ENCODE measurements at regions not wholly inside any gene's neighbourhood (a gene's known extent, or its start where the extent isn't known, plus 50 kb on each side); places are given as distances from the start of the nearest gene placed in this dataset.
A peak's percentile ranks its signal among the peaks of the same experiment; 100 is the strongest.

DNA sequence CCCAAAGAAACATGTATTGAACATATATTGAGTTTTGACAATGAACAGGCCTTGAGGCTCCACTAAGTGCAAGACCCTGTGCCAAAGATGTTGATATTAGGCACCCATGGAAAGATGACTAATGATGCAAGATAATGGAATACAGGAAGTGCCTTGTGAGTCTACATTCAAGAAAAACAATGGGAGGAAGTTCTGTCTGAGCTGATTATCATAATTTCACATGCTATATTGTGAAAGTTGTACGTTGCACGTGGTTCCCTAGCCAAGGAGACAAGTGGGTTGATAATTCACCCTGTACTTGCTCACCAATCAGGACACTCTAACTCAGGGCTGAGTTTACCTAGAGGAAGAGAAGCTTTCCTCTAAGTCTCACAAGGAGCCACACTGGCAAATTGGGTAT, 186.9 kb upstream of the STAC start:
- DNase-seq = no peak

DNA sequence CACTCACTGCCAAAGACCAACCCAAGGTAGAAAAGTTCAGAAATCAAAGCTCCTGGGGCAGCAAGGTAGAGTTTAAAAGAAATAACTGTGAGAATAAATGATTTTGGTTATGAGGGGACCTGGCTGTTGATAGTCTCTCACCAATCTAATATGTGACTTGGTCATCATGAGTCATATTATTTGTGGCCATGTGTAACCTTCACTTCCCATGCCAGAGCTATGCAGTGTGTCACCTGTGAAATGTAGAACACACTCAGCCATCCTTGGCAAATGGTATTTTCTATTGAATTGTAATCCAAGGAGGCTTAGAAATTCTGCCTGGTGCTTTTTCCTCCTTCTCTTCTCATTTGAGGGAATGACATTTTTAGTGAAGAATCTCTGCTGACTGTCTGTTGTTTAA, 184.2 kb upstream of the STAC start:
- DNase-seq = no peak

DNA sequence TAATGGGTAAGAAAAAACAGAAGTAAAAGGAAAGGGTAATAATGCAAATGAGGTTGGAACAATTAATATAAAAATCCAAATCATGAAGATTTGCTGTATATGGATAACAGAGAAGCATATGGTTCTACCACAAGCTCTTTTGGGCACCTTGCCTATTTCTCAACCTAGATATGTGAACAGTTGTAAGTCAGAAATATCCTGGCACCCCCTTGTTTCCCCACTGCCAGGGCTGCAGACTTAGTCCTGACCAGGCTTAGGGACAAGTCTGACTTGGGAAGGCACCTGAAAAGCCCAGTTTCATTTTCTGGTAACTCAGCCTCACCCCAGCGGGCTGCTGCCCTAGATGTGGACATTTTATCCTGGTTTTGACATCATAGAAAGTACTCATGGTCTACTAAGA, 183.2 kb upstream of the STAC start:
- no peak for DNase-seq

DNA sequence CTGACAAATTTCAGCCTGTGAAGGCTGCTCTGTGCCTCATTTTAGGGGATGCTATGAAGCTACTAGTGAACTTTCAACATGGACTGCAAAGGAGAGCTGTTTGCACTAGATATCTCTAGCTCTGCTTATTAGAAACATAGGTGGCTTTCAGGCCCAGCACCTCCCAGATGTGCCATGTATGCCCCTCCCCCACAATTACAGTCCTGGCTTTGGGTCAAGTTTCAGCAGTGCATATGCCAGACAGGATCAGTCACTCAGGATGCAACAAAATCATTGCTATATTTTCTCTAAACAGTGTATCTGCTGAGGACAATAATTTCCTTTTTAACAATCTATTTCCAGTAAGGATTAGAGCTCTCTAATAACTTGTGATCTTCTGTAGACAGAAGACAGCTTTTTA, 178.8 kb upstream of the STAC start:
- DNase-seq = no peak

DNA sequence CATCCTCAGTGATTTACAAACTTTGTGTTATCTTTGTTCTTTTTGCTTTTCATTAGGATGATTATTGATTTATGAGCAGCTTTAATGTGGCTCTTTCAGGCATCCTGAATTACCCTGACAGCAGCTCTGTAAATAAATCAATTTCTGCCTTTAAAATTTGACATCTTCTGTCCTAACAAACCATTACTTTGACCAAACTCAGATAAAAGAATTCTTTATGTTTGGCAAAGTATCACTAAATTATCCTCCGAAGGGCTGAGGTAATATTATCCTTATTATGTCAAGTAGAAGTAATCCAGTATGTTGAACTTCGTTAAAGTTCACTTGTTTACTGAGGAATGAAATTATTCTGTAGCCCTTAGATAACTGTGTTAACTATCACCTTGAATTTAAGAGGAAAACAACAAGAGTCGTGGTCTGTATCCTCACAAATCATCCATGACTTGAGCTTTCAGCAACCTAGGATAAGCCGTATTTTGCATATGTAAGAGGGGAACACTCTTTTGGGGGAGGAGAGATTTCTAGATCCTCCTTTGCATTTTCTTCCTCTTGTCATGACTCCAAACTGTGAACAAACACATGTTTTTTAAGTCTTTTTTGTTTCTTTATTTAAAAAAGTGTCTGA, 173.2 kb upstream of the STAC start:
- no peak for DNase-seq

DNA sequence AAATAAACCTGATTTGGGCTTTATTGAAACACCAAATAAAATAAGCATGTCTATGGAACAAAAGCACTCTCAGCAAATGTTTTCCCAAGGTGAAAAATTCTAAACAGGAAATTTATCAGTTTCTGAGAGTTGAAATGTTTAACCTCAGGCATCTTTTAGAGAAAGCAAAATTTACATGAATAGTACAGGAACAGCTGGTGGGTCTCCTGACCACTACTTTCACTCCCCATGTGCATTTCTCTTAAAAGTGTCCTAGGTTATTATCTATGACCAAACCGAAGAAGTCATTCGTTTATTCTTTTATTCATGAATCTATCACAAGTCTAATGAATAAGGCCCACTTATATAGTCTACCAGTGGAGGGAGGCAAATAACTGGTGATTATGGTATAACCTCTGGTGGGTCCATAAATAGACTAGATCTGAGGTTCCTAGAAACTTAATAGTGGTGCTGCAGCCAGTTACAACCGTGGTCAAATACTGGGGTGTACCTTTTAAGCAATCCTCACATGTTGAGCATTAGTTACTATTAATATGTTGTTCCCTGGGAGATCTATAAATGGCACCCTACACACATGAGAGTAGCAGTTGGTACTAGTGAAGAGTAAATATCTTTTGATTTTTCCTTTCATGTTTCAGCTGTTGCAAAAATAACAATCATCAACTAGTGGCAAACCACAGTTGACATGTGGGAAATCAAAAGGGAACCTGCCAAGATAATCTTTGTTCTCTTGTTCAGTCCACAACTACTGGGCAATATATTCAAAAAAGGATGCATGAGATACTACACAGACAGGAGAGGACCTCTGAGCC, 169.3 kb upstream of the STAC start:
- peak; percentile 58 for DNase-seq

DNA sequence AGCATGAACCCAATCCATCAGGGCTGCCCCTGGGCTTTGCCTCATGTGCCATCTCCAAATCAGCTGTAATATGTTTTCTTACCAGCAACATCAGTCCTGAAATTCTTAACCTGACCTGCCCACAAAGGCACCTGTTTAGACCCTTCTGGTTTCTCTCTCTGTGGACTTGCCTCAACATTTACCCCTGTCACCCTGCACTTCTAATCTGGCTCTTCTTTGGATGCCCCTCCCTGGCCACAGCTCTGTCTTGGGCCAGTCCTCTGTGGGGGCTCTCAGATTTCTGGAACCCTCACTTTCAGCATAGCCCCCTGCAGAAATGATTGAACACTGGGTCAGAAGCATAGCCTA, 168.7 kb upstream of the STAC start:
- DNase-seq = no peak

DNA sequence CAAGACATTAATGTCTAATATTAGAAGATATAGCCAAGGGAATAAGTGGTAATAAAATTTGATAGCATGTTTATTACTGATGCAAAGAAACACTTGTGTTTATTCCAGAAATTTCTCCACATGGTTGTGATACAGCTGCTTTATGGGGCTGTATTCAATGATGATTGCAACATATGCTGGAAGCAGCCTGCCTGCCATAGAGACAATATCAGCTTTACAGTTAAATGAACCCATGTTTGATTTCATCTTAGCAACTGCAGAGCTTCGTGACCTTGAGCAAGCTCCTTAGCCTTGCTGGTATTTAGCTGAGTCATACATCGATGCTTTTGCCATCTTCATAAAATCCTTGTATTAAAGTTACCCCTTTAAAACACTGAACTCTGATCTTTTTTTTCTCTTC, 168.1 kb upstream of the STAC start:
- no peak for DNase-seq

DNA sequence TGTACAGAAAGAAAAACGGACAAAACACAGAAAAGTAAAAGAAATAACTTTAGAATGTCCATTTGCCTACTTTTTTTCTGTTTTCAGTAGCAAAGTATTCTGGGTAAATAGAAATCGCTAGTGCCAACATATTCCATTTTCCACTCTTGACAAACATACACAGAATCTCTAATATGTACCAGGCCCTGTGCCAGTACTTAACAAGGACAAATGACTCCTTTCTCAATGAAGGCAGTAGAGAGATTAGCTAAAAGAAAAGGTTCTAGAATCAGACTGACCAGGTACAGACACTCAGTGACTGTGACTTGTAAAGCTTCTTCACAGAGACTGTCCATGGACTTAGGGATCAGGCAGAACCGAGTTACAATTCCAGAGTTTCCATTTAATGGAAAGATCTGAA, 165.8 kb upstream of the STAC start:
- no peak for DNase-seq

DNA sequence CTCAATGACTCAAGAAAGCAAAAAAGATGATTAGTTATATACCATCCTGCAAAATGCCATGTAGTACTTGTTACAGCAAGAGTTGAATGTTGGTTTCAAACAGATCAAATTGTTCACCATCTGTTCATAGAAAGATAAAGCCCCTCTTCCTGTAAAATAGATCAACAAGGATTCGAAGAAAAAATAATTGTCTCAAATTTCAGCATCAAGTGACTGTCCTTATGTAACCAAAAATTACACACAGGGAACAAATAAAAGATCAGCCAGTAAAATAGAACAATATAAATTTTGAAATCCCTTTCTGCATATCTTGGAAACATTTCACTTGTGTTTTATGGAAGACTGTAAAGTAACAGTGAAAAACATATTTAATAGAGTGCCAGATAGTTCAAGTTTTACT, 165.1 kb upstream of the STAC start:
- peak; percentile 12 for DNase-seq

DNA sequence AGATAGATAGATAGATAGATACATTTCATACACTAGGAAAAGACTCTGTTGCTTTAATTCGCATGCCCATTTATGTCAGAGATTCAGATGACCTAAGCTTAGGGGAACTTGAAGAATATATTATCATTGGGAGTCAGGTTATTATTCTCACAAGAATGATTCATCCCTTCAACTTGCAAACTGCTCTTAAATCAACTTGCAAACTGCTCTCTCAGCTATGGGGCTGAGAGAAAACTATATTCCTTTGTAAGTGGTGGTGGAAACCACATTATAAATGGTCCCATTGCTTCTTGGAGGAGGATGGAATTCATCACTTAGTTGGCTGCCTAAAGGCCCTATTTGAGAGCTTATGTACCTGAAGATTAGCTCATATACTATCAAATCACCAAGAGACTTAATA, 160.9 kb upstream of the STAC start:
- no peak for DNase-seq

DNA sequence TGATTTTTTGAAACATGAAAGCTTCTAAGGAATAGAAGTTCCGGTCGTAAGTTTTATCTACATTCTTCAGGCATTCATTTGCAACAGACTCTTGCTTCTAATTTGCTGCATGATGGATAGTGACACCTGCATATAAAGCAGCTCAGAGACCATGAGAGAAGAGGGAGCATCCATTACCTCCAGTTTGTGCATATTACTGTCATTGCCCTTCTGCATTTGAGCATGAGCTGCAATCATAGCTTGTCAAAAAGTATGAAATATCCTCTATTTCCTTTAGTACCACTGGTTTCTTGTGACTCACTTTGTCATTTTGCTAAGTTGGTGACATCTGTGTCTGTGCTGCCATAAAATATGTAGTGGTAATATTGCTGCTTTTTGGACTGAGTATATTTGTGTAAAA, 160.1 kb upstream of the STAC start:
- no peak for DNase-seq

DNA sequence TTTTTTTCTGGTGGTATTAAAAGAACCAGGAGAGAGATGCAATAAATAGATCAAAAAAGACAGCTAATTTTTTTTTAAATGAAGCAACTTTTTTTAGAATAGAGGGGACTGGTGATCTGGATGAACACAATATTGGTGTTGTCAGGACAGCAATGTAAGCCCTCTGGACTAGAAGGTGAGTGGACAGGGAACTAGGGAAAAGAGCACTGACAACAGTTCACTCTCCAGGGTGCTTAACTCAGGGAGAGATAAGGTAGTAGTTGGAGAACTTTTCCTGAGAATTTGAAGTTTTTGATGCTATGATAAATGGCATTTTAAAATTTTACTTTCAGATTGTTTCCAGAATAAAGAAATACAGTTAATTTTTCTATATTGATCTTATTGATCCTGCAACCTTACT, 158.3 kb upstream of the STAC start:
- no peak for DNase-seq

DNA sequence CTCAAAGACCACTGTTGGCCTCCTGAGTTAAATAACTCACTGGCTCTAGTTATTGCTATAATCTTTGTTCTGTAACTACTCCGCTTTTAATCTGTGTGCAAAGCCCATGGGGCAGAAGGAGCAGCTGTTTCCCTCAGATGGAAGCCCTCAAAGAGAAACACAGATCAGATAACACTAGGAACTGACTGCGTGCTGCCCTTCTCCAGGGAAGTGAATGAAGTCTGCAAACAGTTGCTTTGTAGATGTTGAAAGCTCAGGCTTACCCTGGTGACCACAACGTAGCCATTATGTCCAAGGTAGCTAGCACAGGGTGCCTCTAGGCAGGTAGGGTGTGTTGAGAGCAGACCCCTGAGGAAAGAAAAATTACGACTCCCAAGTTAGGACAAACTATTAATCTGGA, 152.3 kb upstream of the STAC start:
- peak; percentile 93 for DNase-seq

DNA sequence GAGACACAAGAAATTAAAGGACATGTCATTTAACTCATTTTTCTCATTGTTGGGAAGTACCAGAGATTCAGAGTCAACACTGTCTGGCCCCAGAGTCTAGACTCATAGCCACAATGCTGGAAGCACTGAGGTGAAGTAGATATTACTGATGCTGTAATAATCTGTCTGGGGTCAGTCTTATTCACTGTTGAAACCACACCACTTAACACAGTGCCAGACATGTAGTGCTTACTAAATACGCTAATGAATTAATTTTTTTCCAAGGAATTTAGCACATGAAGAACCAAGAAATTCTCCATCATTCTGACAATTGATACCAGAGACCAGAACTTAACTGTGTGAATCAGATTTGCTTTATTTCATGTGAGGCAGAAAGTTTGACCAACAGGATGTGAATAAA, 150.8 kb upstream of the STAC start:
- no peak for DNase-seq

DNA sequence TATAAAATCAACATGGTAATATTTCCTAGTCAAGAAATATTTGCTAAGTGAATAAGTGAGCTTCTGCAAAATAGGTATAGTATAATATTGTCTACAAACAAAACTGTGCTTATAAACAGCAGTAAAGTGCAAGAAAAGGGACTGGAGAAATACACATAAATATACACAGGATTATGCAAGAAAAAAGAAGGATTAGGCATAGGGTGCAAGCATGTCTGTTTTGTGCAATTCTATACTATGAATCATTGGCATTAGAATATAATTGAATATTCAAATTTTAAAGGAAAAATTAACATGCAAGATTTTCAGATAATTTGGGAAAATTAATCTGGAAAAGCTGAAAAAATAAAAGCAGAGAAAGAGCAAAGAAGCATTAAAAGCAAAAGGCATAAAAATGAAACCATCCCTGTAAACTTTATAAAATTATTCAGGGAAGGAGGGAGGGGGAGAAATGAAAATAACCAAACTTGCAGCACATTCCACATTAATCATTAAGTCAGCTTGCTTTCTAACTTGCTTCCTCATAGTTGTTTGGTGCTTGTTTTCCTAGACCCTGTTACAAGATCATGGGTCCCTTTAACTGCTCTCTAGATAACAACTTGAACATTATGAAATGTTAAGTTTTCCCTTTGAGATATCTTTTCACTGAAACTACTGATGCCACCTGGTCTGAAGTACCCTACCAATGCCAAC, 147.4 kb upstream of the STAC start:
- DNase-seq = no peak

DNA sequence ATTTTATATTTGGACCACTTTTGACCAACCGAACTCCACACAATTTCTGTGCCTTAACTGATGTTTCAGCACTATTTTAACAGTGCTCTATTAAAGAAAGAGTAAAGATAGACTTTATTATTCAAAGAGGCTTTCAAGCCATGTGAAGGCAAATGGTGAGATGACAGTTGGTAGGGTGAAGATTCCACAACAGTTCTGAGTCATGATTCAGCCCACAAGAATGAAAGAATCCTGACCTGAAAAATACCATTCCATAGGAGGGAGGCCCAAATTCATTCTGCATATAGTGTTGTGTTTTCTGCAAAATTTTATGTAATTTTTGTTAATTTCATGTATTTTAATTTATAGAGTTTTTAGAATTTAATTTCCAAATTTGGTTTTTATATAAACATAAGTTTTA, 135.6 kb upstream of the STAC start:
- no peak for DNase-seq

DNA sequence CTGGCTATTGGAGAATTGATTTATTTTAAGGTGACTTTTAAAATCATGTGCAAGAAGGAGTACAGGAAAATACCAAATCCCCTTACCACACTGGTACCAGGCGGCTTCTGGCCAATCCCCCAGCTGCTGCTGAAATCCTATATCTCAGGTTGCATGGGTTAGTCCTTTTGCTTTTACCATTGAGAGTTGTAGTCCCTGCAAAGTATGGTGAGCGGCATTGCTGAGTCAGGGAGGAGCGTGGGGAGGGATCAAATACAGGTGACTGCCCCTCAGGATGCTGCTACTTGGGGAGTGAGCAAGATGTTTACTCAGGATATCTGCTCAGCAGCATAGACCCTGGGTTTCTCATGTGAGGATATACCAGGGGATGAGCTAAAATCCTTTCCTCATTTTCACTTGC, 131.9 kb upstream of the STAC start:
- peak; percentile 14 for DNase-seq

DNA sequence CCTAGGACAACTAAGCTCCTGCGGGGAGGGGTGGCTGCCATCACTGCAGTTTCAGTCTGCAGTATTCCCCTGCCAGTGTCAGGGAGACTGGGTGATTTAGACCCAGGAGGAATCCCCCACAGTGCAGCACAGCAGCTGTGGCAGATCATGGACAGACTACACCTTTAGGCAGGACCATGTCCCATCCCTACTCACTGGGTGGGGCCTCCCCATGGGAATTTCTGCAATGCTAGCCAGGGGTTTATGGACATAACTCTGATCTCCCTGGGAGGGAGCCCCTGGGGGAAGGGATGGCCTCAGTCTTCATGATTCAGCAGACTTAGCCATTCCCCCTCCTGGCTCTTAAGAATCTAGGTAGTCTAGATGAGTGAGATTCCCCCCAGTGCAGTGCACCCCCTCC, 130.1 kb upstream of the STAC start:
- no peak for DNase-seq

DNA sequence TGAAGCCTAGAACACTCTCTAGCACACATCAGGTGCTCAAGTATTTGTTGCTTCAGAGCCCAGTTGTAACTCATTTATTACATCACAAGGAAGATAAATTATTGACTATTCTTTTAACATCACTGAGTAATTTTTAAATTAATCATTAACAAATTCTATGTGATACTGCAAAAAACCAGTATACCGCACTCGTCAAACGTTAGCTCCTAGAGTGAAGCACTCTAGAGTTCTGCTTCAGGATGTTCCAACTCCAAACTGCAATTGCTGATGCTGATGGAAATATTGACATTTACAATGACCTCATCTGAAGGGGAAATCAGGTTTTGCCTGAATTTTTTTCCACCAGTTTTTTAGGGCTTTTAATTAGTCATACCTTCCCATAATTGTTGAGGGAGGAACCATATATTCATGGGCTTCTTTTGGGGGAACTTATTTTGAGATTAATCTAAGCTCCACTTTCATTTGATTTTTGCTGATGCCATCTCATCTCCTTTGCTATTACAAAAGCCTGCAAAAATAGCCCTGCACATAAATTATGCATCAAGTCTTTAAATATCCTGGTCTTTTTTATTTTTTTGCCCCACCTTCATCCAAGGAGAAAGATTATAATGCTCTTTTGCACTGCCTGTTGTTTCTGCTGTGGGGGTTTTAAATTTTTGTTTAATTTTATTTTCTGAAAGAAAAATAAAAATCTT, 123.0 kb upstream of the STAC start:
- DNase-seq = no peak

DNA sequence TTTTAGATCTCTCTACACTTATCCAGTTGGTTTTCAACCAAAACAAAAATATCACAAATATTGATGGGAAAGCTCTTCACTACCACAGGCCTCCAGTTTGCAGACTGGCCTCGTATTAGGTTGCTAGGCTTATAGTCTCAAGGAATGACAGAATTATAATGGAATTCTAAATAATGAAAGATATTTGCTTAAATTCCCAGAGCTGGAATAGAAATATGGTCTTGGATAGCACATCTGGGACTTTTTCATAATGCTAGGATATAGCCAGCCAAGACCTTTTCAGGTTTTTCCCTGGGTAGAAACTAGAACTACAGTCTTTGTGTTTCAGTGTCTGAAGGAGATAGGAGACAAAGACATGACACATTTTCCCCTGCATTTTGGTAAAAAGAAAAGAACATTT, 121.9 kb upstream of the STAC start:
- no peak for DNase-seq

DNA sequence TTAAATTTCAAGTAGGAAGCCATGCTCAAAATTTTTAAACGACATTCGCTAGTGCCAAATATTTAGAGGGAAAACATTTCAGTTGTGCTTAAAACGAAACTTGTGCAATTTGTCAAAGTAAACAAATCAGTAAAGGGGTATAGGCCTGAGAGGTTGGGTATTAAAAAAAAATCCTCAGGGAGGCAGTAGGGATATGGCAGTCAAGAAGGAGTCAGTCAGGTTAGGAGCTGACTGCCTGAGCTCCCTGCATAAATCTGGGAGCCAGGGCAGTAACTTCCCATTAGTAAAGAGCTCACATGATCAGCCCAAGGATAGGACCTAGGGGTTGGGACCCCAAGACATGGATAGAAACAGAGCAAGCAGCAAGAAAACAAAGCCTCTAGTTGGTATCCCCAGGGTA, 120.7 kb upstream of the STAC start:
- no peak for DNase-seq

DNA sequence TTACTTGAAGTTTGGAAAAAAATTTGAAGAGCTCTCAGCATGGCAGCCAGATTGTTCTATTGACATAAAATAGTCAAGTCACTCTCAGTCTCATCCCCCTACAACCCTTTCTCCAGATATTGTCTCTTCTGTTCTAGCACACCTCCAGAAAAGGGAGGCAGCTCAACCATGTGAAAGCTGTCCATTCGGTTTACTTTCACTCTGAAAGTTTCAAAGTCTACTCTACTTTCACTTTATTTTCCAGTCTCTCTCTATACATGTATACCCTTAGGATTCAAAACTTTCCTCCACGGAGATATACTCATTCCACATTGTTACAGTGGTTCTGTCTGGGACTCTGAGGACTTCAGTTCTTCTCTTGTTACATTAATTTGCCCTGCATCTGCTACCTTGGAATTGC, 111.0 kb upstream of the STAC start:
- DNase-seq = no peak

Data from tongue (tissue), 1 donor.